SK-N-SH (cell line): ENCODE measurements at regions not wholly inside any gene's neighbourhood (a gene's known extent, or its start where the extent isn't known, plus 50 kb on each side); places are given as distances from the start of the nearest gene placed in this dataset.

Experiments used
- CTCF ChIA-PET: fragments of 300-600, 350-600 bp; formaldehyde crosslinking; extraction: SDS; loops from one replicate; lab custom pipeline; 2021; lab: Yijun Ruan, JAX
- POLR2A ChIA-PET: fragments of 350-600 bp; sonication (Branson Sonifier 250); formaldehyde crosslinking; extraction: SDS; loops from one replicate; lab custom pipeline; 2020; ENCODE audit warnings: antibody characterized with exemption, inconsistent platforms; lab: Yijun Ruan, JAX
- DNase-seq: peaks from one replicate; pipeline ENCODE4 v3.0.0; 2012
- H2AFZ ChIP-seq: fragments of 200-600 bp; sonication (generic); 2 replicates; pipeline ENCODE4 v1.8.1; 2016; ENCODE audit warnings: antibody characterized with exemption, mild to moderate bottlenecking, low read depth
- H3F3A ChIP-seq: fragments of 200-600 bp; sonication (generic); replicated peaks from 2 replicates; pipeline ENCODE3; 2016; ENCODE audit warnings: antibody characterized with exemption, mild to moderate bottlenecking; ENCODE audit not compliant: insufficient read depth
- H3K27ac ChIP-seq, 2 experiments: fragments of 200-500 bp in 1 of 2; fragments of 200-600 bp in 1 of 2; sonication (Bioruptor generic) in 1 of 2; sonication (generic), shearing (Covaris generic) in 1 of 2; 2 replicates each; pipeline versions ENCODE4 v1.5.1 to v1.6.1; 2014 to 2016; ENCODE audit warnings: low read depth in 2 of 2, inconsistent platforms in 1 of 2, low read length in 1 of 2, mild to moderate bottlenecking in 1 of 2, mixed read lengths in 1 of 2
- H3K27me3 ChIP-seq: fragments of 200-600 bp; sonication (generic), shearing (Covaris generic); 2 replicates; pipeline ENCODE4 v1.6.1; 2016; ENCODE audit warnings: mixed run types; ENCODE audit not compliant: insufficient read depth
- H3K36me3 ChIP-seq, 2 experiments: fragments of 200-500 bp in 1 of 2; fragments of 200-600 bp in 1 of 2; sonication (Bioruptor generic) in 1 of 2; sonication (generic) in 1 of 2; replicated peaks in 1 of 2; 2 replicates each; pipeline versions ENCODE3 to v1.5.1; 2014 to 2016; ENCODE audit warnings: low read length in 1 of 2, mild to moderate bottlenecking in 1 of 2; ENCODE audit not compliant: insufficient read depth in 2 of 2, control insufficient read depth in 1 of 2
- H3K4me1 ChIP-seq, 2 experiments: fragments of 200-500 bp in 1 of 2; fragments of 200-600 bp in 1 of 2; sonication (Bioruptor generic) in 1 of 2; sonication (generic), shearing (Covaris generic) in 1 of 2; 2 replicates each; pipeline versions ENCODE4 v1.5.1 to v1.6.1; 2014 to 2016; ENCODE audit warnings: low read depth in 1 of 2, low read length in 1 of 2, mixed run types in 1 of 2; ENCODE audit not compliant: insufficient read depth in 2 of 2, control insufficient read depth in 1 of 2
- H3K4me2 ChIP-seq: fragments of 200-600 bp; sonication (generic), shearing (Covaris generic); 2 replicates; pipeline ENCODE4 v1.6.1; 2017; ENCODE audit warnings: mixed run types
- H3K4me3 ChIP-seq, 2 experiments: fragments of 200-500 bp in 1 of 2; fragments of 200-600 bp in 1 of 2; sonication (Bioruptor generic) in 1 of 2; sonication (generic), shearing (Covaris generic) in 1 of 2; 2 replicates each; pipeline versions ENCODE4 v1.5.1 to v1.8.1; 2014 to 2016; ENCODE audit warnings: low read depth in 2 of 2, inconsistent platforms in 1 of 2, low read length in 1 of 2, mild to moderate bottlenecking in 1 of 2, mixed read lengths in 1 of 2, moderate library complexity in 1 of 2
- H3K79me2 ChIP-seq: fragments of 200-600 bp; sonication (generic); 2 replicates; pipeline ENCODE4 v1.8.1; 2017; ENCODE audit warnings: mild to moderate bottlenecking; ENCODE audit not compliant: insufficient read depth
- H3K9ac ChIP-seq: fragments of 200-600 bp; sonication (generic); 2 replicates; pipeline ENCODE4 v1.6.1; 2017; ENCODE audit warnings: mixed run types
- H3K9me2 ChIP-seq: fragments of 200-600 bp; sonication (generic); 2 replicates; pipeline ENCODE4 v1.6.1; 2017; ENCODE audit warnings: mixed run types
- H3K9me3 ChIP-seq: fragments of 200-600 bp; sonication (generic); 2 replicates; pipeline ENCODE4 v1.6.1; 2017; ENCODE audit warnings: mixed run types, mild to moderate bottlenecking, moderate library complexity
- H4K20me1 ChIP-seq: fragments of 200-600 bp; sonication (generic); 2 replicates; pipeline ENCODE4 v1.6.1; 2017; ENCODE audit warnings: mild to moderate bottlenecking, mixed run types; ENCODE audit not compliant: insufficient read depth
- CTCF ChIP-seq: fragments of 200-600 bp; sonication (generic); IDR thresholded peaks from 2 replicates; pipeline ENCODE4 v1.6.1; 2017; ENCODE audit warnings: antibody characterized with exemption, mild to moderate bottlenecking, moderate library complexity
- ELF1 ChIP-seq: IDR thresholded peaks from 2 replicates; pipeline ENCODE4 v1.4.0; 2012
- EP300 ChIP-seq, 2 experiments: IDR thresholded peaks; 2 replicates each; pipeline versions ENCODE4 v1.4.0 to v1.6.1; 2012; ENCODE audit warnings: borderline replicate concordance in 1 of 2, low read depth in 1 of 2, low read length in 1 of 2
- EZH2phosphoT487 ChIP-seq: fragments of 200-600 bp; sonication (generic); IDR thresholded peaks from 2 replicates; pipeline ENCODE4 v1.6.1; 2017; ENCODE audit warnings: low read depth, mixed run types, mild to moderate bottlenecking, antibody characterized with exemption, moderate library complexity, borderline replicate concordance
- FOXJ3 ChIP-seq: sonication (generic); formaldehyde crosslinking; IDR thresholded peaks from 2 replicates; pipeline ENCODE4 v1.5.1; 2020; ENCODE audit warnings: mild to moderate bottlenecking, missing genetic modification reagents
- GABPA ChIP-seq: IDR thresholded peaks from 2 replicates; pipeline ENCODE4 v1.4.0; 2012; ENCODE audit warnings: low read depth, mild to moderate bottlenecking
- GATA2 ChIP-seq: sonication (generic); formaldehyde crosslinking; IDR thresholded peaks from 2 replicates; pipeline ENCODE4 v1.5.0; 2020; ENCODE audit warnings: mild to moderate bottlenecking, missing genetic modification reagents
- MAX ChIP-seq: IDR thresholded peaks from 2 replicates; pipeline ENCODE4 v1.4.0; 2012; ENCODE audit warnings: low read depth
- MEF2A ChIP-seq: IDR thresholded peaks from 2 replicates; pipeline ENCODE4 v1.4.0; 2012; ENCODE audit warnings: low read depth, borderline replicate concordance
- MXI1 ChIP-seq: IDR thresholded peaks from 2 replicates; pipeline ENCODE4 v1.6.1; 2012; ENCODE audit warnings: mild to moderate bottlenecking, low read depth, low read length, improper control_type of control experiment
- NFIC ChIP-seq: IDR thresholded peaks from 2 replicates; pipeline ENCODE4 v1.4.0; 2012; ENCODE audit warnings: borderline replicate concordance
- NRF1 ChIP-seq: IDR thresholded peaks from 2 replicates; pipeline ENCODE4 v1.6.1; 2012; ENCODE audit warnings: low read depth, mild to moderate bottlenecking, low read length
- PBX3 ChIP-seq: IDR thresholded peaks from 2 replicates; pipeline ENCODE4; 2012
- POLR2AphosphoS5 ChIP-seq: IDR thresholded peaks from 2 replicates; pipeline ENCODE4 v1.6.1; 2012; ENCODE audit warnings: low read depth, low read length
- RCOR1 ChIP-seq: fragments of 150-350 bp; IDR thresholded peaks from 2 replicates; pipeline ENCODE4 v1.6.1; 2017; ENCODE audit warnings: antibody characterized with exemption, low read length
- REST ChIP-seq: IDR thresholded peaks from 2 replicates; pipeline ENCODE4 v1.6.1; 2012; ENCODE audit warnings: mild to moderate bottlenecking, low read depth, low read length, moderate library complexity
- SIN3A ChIP-seq: IDR thresholded peaks from 2 replicates; pipeline ENCODE4 v1.6.1; 2012; ENCODE audit warnings: low read depth, mild to moderate bottlenecking, low read length, moderate library complexity, borderline replicate concordance
- TCF12 ChIP-seq: IDR thresholded peaks from 2 replicates; pipeline ENCODE4 v1.4.0; 2012
- USF1 ChIP-seq: IDR thresholded peaks from 2 replicates; pipeline ENCODE4 v1.4.0; 2012; ENCODE audit warnings: low read depth, borderline replicate concordance
- ZBTB33 ChIP-seq: IDR thresholded peaks from 2 replicates; pipeline ENCODE4 v1.4.0; 2012; ENCODE audit warnings: low read depth, borderline replicate concordance
- WGBS: methylation state at CpG from one replicate; pipeline ENCODE4 v1.1.6; 2017; ENCODE audit warnings: low lambda C conversion rate; 5-methylcytosine and 5-hydroxymethylcytosine counted together

- no peaks in the 10 kb centered on the region for H3K4me1 ChIP-seq
- WGBS, result 3% methylated on average over 2 of the region's 2 CpGs
- no peaks in the 10 kb centered on the region for H3K9me3 ChIP-seq
- no peak for DNase-seq
- H3K4me2 ChIP-seq, result no peak overlapping the region
- no peaks in the 10 kb centered on the region for H3K79me2 ChIP-seq
- no peak overlapping the region for H2AFZ ChIP-seq
- H3K27me3 ChIP-seq, result no peaks in the 10 kb centered on the region
- H4K20me1 ChIP-seq, result no peaks in the 10 kb centered on the region
- TF ChIP-seq GABPA, result no peak
- TF ChIP-seq EZH2phosphoT487, result no peak
- no peak for TF ChIP-seq NRF1
- TF ChIP-seq MEF2A, result no peak
- TF ChIP-seq RCOR1, result no peak
- no peak for TF ChIP-seq POLR2AphosphoS5
- TF ChIP-seq TCF12, result no peak
- no peak for TF ChIP-seq MAX
- no peak for TF ChIP-seq REST
- TF ChIP-seq PBX3, result no peak
- no peak for TF ChIP-seq CTCF
- H3K36me3 ChIP-seq, result no peaks in the 10 kb centered on the region
- no peaks in the 10 kb centered on the region for H3K9me2 ChIP-seq
- H3K4me3 ChIP-seq, result no peak overlapping the region
- no peaks in the 10 kb centered on the region for H3F3A ChIP-seq
- no peak overlapping the region for H3K9ac ChIP-seq
- no peak overlapping the region for H3K27ac ChIP-seq
- ChIA-PET CTCF (no interaction called here), POLR2A (no interaction called here)
Observed at GRCh38 chr6:76703285-76703684, 630.8 kb upstream of the IMPG1 start.

- Histone ChIP-seq H3K36me3 (no peaks in the 10 kb centered on the region), H3K4me2 (no peak overlapping the region), H3K27ac (no peak overlapping the region), H3K9ac (no peak overlapping the region), H3K27me3 (no peaks in the 10 kb centered on the region), H3K9me3 (no peaks in the 10 kb centered on the region), H3K9me2 (no peaks in the 10 kb centered on the region), H3F3A (no peaks in the 10 kb centered on the region), H4K20me1 (no peaks in the 10 kb centered on the region), H3K4me1 (no peaks in the 10 kb centered on the region), H2AFZ (no peak overlapping the region), H3K4me3 (no peak overlapping the region), H3K79me2 (no peaks in the 10 kb centered on the region)
- ChIA-PET CTCF (no interaction called here), POLR2A (no interaction called here)
- no peak for DNase-seq
- 0% methylated on average over 1 of the region's 1 CpG for WGBS
- no peak for TF ChIP-seq ZBTB33
- TF ChIP-seq ELF1, result no peak
- TF ChIP-seq MXI1, result no peak
- TF ChIP-seq SIN3A, result no peak
- no peak for TF ChIP-seq FOXJ3
- no peak for TF ChIP-seq POLR2AphosphoS5
- no peak for TF ChIP-seq GATA2 (CRISPR knock-in tag)
- TF ChIP-seq EP300 (IDR thresholded peaks at IDR 0.05; ENCODE audit: borderline replicate concordance in 1 of 2, low read depth in 1 of 2, low read length in 1 of 2), result no peak
- no peak for TF ChIP-seq USF1
- TF ChIP-seq NFIC, result no peak
Observed at GRCh38 chr6:76702187-76702586, 629.7 kb upstream of the IMPG1 start.
